Fibroblast of gingiva (primary cell): ENCODE measurements at regions not wholly inside any gene's neighbourhood (a gene's known extent, or its start where the extent isn't known, plus 50 kb on each side); places are given as distances from the start of the nearest gene placed in this dataset.

Experiments used
- DNase-seq: peaks from one replicate; pipeline ENCODE4 v3.0.0-alpha.2; 2011; ENCODE audit warnings: low read depth

- no peak for DNase-seq
These were observed 543.6 kb upstream of the FAM241A start for GRCh38 chr4:111601671-111602070.

GRCh38 chr4:111602848-111603247, 542.4 kb upstream of the FAM241A start:
- DNase-seq: no peak

- no peak for DNase-seq
These were observed 540.1 kb upstream of the FAM241A start for GRCh38 chr4:111605111-111605510.

- DNase-seq: no peak
These were observed 534.6 kb upstream of the FAM241A start for GRCh38 chr4:111610681-111611080.

GRCh38 chr4:111618908-111619307, 526.3 kb upstream of the FAM241A start:
- no peak for DNase-seq

- DNase-seq: no peak
These were observed 516.8 kb upstream of the FAM241A start for GRCh38 chr4:111628437-111628836.

GRCh38 chr4:111630705-111631104, 514.5 kb upstream of the FAM241A start:
- peak; percentile 7 for DNase-seq

- no peak for DNase-seq
These were observed 513.8 kb upstream of the FAM241A start for GRCh38 chr4:111631215-111631999.

- peak; percentile 9 for DNase-seq
These were observed 512.6 kb upstream of the FAM241A start for GRCh38 chr4:111632641-111633151.

GRCh38 chr4:111633663-111634266, 511.5 kb upstream of the FAM241A start:
- DNase-seq: no peak

GRCh38 chr4:111635646-111636045, 509.6 kb upstream of the FAM241A start:
- DNase-seq: no peak

GRCh38 chr4:111636961-111637585, 508.2 kb upstream of the FAM241A start:
- DNase-seq: no peak

- no peak for DNase-seq
These were observed 506.0 kb upstream of the FAM241A start for GRCh38 chr4:111639120-111639690.

GRCh38 chr4:111639876-111640275, 505.4 kb upstream of the FAM241A start:
- DNase-seq: no peak

GRCh38 chr4:111641813-111642579, 503.3 kb upstream of the FAM241A start:
- peak; percentile 87 for DNase-seq

- DNase-seq: no peak
These were observed 497.2 kb upstream of the FAM241A start for GRCh38 chr4:111648056-111648455.

- DNase-seq: no peak
These were observed 495.9 kb upstream of the FAM241A start for GRCh38 chr4:111649308-111649707.

- no peak for DNase-seq
These were observed 495.1 kb upstream of the FAM241A start for GRCh38 chr4:111650146-111650545.

GRCh38 chr4:111650674-111651086, 494.6 kb upstream of the FAM241A start:
- no peak for DNase-seq

GRCh38 chr4:111652236-111652635, 493.0 kb upstream of the FAM241A start:
- no peak for DNase-seq

- DNase-seq: no peak
These were observed 492.3 kb upstream of the FAM241A start for GRCh38 chr4:111652986-111653385.

- DNase-seq: no peak
These were observed 482.8 kb upstream of the FAM241A start for GRCh38 chr4:111662496-111662895.
